HUES6 (cell line): ENCODE measurements at regions not wholly inside any gene's neighbourhood (a gene's known extent, or its start where the extent isn't known, plus 50 kb on each side); places are given as distances from the start of the nearest gene placed in this dataset.

Experiments
- H3K27ac ChIP-seq: 2 replicates; pipeline ENCODE4 v1.7.0; 2013; ENCODE audit warnings: low read depth, mild to moderate bottlenecking, low read length, inconsistent platforms
- H3K27me3 ChIP-seq: 2 replicates; pipeline ENCODE4 v1.6.1; 2013; ENCODE audit warnings: low read length; ENCODE audit not compliant: control insufficient read depth, insufficient read depth
- H3K36me3 ChIP-seq: 2 replicates; pipeline ENCODE4 v1.6.1; 2013; ENCODE audit warnings: low read length; ENCODE audit not compliant: control insufficient read depth, insufficient read depth
- H3K4me1 ChIP-seq: 2 replicates; pipeline ENCODE4 v1.6.1; 2013; ENCODE audit warnings: low read length; ENCODE audit not compliant: control insufficient read depth, insufficient read depth
- H3K4me3 ChIP-seq: 2 replicates; pipeline ENCODE4 v1.5.1; 2013; ENCODE audit warnings: low read depth, low read length
- H3K9ac ChIP-seq: one replicate; pipeline ENCODE4 v1.6.1; 2013; ENCODE audit warnings: mild to moderate bottlenecking, low read length
- H3K9me3 ChIP-seq: 2 replicates; pipeline ENCODE4 v1.6.1; 2013; ENCODE audit warnings: low read depth, low read length; ENCODE audit not compliant: control insufficient read depth, insufficient read depth

DNA sequence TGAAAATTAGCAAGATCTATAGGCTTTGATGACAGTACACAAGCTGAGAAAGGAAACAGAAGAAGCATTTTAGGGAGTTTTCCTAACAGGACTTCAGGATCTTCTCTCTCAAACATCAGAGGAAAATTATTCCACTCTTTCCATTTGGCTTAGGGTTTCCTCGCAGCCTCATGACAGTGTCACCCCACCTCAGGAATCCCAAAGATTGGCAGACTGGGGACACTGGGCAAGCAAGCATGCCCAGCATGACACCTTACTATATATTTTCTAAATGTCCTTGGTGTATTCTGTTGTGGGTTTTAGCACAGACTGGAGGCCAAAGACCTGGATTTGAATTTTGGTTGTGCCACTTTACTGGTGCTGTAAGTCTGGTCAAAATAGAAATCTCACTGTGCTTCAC, 482.4 kb upstream of the SOX5 start:
- H3K4me3 ChIP-seq, result no peak overlapping the region

GRCh38 chr12:24427776-24428175, 478.3 kb upstream of the SOX5 start:
- Histone ChIP-seq H3K4me1 (no peaks in the 10 kb centered on the region), H3K9me3 (no peaks in the 10 kb centered on the region), H3K36me3 (no peaks in the 10 kb centered on the region), H3K27me3 (no peaks in the 10 kb centered on the region), H3K27ac (no peak overlapping the region), H3K9ac (no peak overlapping the region), H3K4me3 (no peak overlapping the region)

More for the DNA sequence above, 482.4 kb upstream of the SOX5 start:
- Histone ChIP-seq H3K36me3 (no peaks in the 10 kb centered on the region), H3K27me3 (no peaks in the 10 kb centered on the region), H3K9ac (no peak overlapping the region), H3K27ac (no peak overlapping the region), H3K9me3 (no peaks in the 10 kb centered on the region), H3K4me1 (no peaks in the 10 kb centered on the region)

GRCh38 chr12:24425601-24425970, 476.1 kb upstream of the SOX5 start:
- Histone ChIP-seq H3K9ac (no peak overlapping the region), H3K4me1 (no peaks in the 10 kb centered on the region), H3K4me3 (no peak overlapping the region), H3K36me3 (no peaks in the 10 kb centered on the region), H3K27ac (no peak overlapping the region), H3K9me3 (no peaks in the 10 kb centered on the region), H3K27me3 (no peaks in the 10 kb centered on the region)

- H3K4me3 ChIP-seq, result no peak overlapping the region
- no peaks in the 10 kb centered on the region for H3K9me3 ChIP-seq
- no peak overlapping the region for H3K27ac ChIP-seq
- H3K4me1 ChIP-seq, result no peaks in the 10 kb centered on the region
- H3K36me3 ChIP-seq, result no peaks in the 10 kb centered on the region
- no peaks in the 10 kb centered on the region for H3K27me3 ChIP-seq
- H3K9ac ChIP-seq, result no peak overlapping the region
Observed at GRCh38 chr12:24424889-24425600, 475.6 kb upstream of the SOX5 start.

- Histone ChIP-seq H3K9ac (no peak overlapping the region), H3K27me3 (no peaks in the 10 kb centered on the region), H3K27ac (no peak overlapping the region)
Observed at GRCh38 chr12:24424376-24424775, 474.9 kb upstream of the SOX5 start.

DNA sequence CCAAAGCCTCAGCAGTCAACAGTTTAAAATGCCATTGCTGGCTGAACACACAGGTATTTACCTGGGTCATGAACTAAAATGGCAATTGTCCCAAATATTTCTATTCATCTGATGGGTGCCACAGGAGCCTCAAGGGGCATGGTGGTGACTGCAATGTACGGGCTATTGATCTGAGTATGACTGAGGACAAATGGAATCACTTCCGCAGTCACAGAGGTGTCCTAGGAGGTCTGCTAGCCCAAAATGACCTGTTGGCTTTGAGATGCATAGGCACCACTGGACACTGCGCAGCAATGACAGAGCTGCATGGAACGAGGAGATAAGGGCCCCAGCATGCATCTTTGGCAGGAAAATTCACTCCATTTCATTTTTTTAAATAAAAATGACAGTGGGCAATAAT, 474.1 kb upstream of the SOX5 start:
- H3K36me3 ChIP-seq, result no peaks in the 10 kb centered on the region
- H3K4me3 ChIP-seq, result no peak overlapping the region
- no peak overlapping the region for H3K27ac ChIP-seq
- H3K27me3 ChIP-seq, result no peaks in the 10 kb centered on the region
- no peaks in the 10 kb centered on the region for H3K9me3 ChIP-seq
- no peaks in the 10 kb centered on the region for H3K4me1 ChIP-seq
- H3K9ac ChIP-seq, result no peak overlapping the region

More at GRCh38 chr12:24424376-24424775, 474.9 kb upstream of the SOX5 start:
- Histone ChIP-seq H3K9me3 (no peaks in the 10 kb centered on the region), H3K4me3 (no peak overlapping the region), H3K36me3 (no peaks in the 10 kb centered on the region), H3K4me1 (no peaks in the 10 kb centered on the region)

DNA sequence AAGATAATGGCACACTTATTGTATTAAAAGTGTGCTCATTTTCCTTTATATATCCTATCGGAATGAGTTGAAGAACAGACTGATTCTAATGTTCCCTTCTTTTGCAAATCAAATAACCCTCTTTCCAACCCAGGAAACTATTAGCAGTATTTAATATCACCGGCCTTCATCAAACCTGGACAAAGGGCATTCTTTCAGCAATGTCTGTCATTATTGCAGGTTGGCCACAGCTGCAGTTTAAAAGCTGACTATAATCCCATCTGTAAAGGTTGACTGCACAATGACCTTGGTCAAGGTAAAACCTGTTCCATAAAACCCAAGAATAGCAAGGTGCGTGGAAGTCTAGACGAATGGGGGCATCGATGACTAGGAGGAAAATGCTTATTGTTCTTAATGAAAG, 472.3 kb upstream of the SOX5 start:
- Histone ChIP-seq H3K27me3 (no peaks in the 10 kb centered on the region), H3K9ac (no peak overlapping the region), H3K27ac (no peak overlapping the region), H3K36me3 (no peaks in the 10 kb centered on the region), H3K9me3 (no peaks in the 10 kb centered on the region), H3K4me1 (no peaks in the 10 kb centered on the region), H3K4me3 (no peak overlapping the region)

GRCh38 chr12:24418157-24418556, 468.7 kb upstream of the SOX5 start:
- Histone ChIP-seq H3K4me1 (peaks cover 5% of the 10 kb centered on the region), H3K36me3 (no peaks in the 10 kb centered on the region), H3K27me3 (no peaks in the 10 kb centered on the region), H3K9ac (no peak overlapping the region), H3K4me3 (no peak overlapping the region), H3K27ac (no peak overlapping the region), H3K9me3 (no peaks in the 10 kb centered on the region)

DNA sequence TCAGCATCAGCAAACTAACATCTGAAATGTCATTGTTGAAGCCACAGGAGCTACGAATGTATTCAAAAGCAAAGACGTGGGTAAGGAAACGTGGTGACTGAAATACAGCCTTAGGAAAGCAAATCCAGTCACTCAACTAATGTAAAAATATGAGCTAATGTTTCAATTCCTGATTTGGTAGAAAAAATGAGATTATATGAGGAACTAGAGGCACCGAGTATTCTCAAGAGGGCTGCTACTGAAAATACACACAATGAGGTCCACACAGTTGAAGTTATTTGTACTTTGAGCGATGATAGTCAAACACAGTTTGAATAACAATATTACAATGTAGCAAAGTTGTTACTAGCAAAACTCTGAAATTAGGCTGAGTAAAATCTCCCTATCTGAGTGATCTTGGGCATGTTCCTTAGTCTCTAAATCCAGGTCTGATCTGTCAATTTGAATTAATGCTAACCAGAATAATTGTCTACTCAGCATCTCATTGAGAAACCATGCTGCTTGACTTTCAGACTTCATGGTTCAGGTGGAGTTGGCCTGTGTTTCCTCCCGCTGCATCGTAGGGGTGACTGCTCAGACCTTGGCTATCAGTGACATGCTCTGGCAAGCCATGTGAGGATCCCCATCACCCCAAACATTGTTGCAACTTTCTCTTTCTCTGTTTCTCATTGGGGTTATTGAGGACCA, 467.1 kb upstream of the SOX5 start:
- Histone ChIP-seq H3K27ac (no peak overlapping the region), H3K9ac (no peak overlapping the region), H3K4me3 (no peak overlapping the region), H3K9me3 (no peaks in the 10 kb centered on the region), H3K36me3 (no peaks in the 10 kb centered on the region), H3K27me3 (no peaks in the 10 kb centered on the region), H3K4me1 (peaks cover 5% of the 10 kb centered on the region)

DNA sequence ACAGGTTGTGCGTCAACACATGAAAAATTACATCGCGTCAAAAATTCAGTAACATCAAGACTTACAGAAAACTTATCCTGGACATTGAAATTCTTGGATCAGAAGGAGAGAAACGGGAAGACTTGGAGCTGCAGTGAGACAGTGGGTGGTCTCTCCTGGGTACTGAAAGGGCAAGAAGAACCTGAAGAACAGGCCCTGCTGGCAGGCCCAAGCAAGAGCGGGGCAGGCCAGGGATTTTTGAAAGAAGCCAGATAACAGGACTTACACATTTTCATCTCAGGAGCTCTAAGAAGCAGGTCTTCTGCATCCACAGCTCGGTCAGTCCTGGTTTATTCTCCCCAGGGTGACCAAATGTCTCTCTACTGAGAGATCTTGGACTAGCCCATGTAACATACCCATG, 466.5 kb upstream of the SOX5 start:
- Histone ChIP-seq H3K27me3 (no peaks in the 10 kb centered on the region), H3K27ac (no peak overlapping the region), H3K9me3 (no peaks in the 10 kb centered on the region), H3K4me3 (no peak overlapping the region), H3K9ac (no peak overlapping the region), H3K4me1 (peaks cover 5% of the 10 kb centered on the region), H3K36me3 (no peaks in the 10 kb centered on the region)

DNA sequence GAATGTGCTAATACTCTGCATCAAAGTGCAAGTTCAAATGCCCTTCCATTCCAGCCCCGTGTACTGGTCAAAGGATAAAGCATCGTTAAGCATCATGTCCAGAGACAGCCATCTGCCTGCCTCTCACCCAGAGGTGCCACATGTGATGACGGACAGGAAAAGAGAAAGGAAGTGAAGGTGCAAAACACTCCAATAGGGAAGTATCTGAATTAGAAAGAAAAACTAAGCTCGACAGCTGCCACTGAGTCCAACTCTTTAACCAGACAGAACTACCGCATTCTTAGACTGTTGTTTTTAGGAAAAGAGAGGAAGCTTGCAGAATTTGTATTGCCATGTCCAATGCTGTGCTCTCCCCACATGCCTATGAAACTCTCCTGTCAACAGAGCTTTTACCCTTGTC, 465.0 kb upstream of the SOX5 start:
- Histone ChIP-seq H3K4me3 (no peak overlapping the region), H3K4me1 (peaks cover 5% of the 10 kb centered on the region), H3K9ac (no peak overlapping the region), H3K36me3 (no peaks in the 10 kb centered on the region), H3K27ac (no peak overlapping the region), H3K27me3 (no peaks in the 10 kb centered on the region), H3K9me3 (no peaks in the 10 kb centered on the region)
